Cardiac fibroblast (primary cell): ENCODE measurements at regions not wholly inside any gene's neighbourhood (a gene's known extent, or its start where the extent isn't known, plus 50 kb on each side); places are given as distances from the start of the nearest gene placed in this dataset.

ENCODE experiments used
- DNase-seq, 2 donors: peaks; one replicate each; pipeline versions ENCODE4 v3.0.0 to v3.0.0-alpha.2; 2010; ENCODE audit warnings: low read depth in 2 of 2
- H3K4me3 ChIP-seq, 2 donors: replicated peaks in 1 of 2; 1 replicate in 1 of 2; 2 replicates in 1 of 2; pipeline ENCODE4 v1.5.1; 2011; ENCODE audit warnings: low read depth in 2 of 2, low read length in 2 of 2, mild to moderate bottlenecking in 2 of 2, moderate library complexity in 1 of 2
- CTCF ChIP-seq: IDR thresholded peaks from one replicate; pipeline ENCODE4 v1.5.1; 2011; ENCODE audit warnings: low read depth, mild to moderate bottlenecking, low read length, inconsistent platforms

- peak overlapping the region; percentile 59 to 68 for H3K4me3 ChIP-seq
- TF ChIP-seq CTCF = no peak
- DNase-seq = peak; percentile 27 to 49
Measured at GRCh38 chrX:45850775-45851433, 650.2 kb upstream of the DIPK2B start.

GRCh38 chrX:45850197-45850774 is 649.6 kb upstream of the DIPK2B start:
- peak overlapping the region; percentile 59 to 68 for H3K4me3 ChIP-seq
- DNase-seq = peak in 1 of 2 donors; percentile 30
- no peak for TF ChIP-seq CTCF

GRCh38 chrX:45849261-45849862 is 648.7 kb upstream of the DIPK2B start:
- peak overlapping the region; percentile 13 to 68 for H3K4me3 ChIP-seq
- peak; percentile 34 for TF ChIP-seq CTCF
- peak; percentile 76 to 86 for DNase-seq

GRCh38 chrX:45847961-45848360 is 647.3 kb upstream of the DIPK2B start:
- TF ChIP-seq CTCF = no peak

GRCh38 chrX:45846328-45846727 is 645.7 kb upstream of the DIPK2B start:
- H3K4me3 ChIP-seq = no peak overlapping the region
- DNase-seq = no peak
- no peak for TF ChIP-seq CTCF

More at GRCh38 chrX:45847961-45848360, 647.3 kb upstream of the DIPK2B start:
- no peak overlapping the region for H3K4me3 ChIP-seq
- no peak for DNase-seq

- no peak overlapping the region for H3K4me3 ChIP-seq
- TF ChIP-seq CTCF = no peak
- no peak for DNase-seq
Measured at GRCh38 chrX:45845142-45845541, 644.5 kb upstream of the DIPK2B start.
